HUDEP-2 (cell line): ENCODE measurements at regions not wholly inside any gene's neighbourhood (a gene's known extent, or its start where the extent isn't known, plus 50 kb on each side); places are given as distances from the start of the nearest gene placed in this dataset.
"Not testable (repeated sequence)": the region's sequence is repeated elsewhere in the genome, so short reads cannot be mapped to it uniquely, and the experiment has no call there.

ENCODE experiments used
- DNase-seq, 76 experiments: peaks; one replicate each; lab custom pipeline; 2025; ENCODE audit not compliant: unreplicated experiment in 76 of 76; lab: John Stamatoyannopoulos, UW

- DNase-seq: no peak
Measured at GRCh38 chr5:23112237-23112636, 259.1 kb upstream of the CDH12 start.

- no peak for DNase-seq
Measured at GRCh38 chr5:23105021-23105420, 251.9 kb upstream of the CDH12 start.

- no peak for DNase-seq
Measured at GRCh38 chr5:23103566-23103965, 250.4 kb upstream of the CDH12 start.

GRCh38 chr5:23095418-23095817 is 242.3 kb upstream of the CDH12 start:
- not testable (repeated sequence) for DNase-seq

GRCh38 chr5:23089286-23089685 is 236.1 kb upstream of the CDH12 start:
- DNase-seq: no peak

GRCh38 chr5:23084815-23085214 is 231.7 kb upstream of the CDH12 start:
- DNase-seq: no peak

GRCh38 chr5:23072179-23072578 is 219.0 kb upstream of the CDH12 start:
- DNase-seq: no peak

- no peak for DNase-seq
Measured at GRCh38 chr5:23071682-23072081, 218.5 kb upstream of the CDH12 start.

- no peak for DNase-seq
Measured at GRCh38 chr5:23064710-23065109, 211.6 kb upstream of the CDH12 start.

GRCh38 chr5:23053846-23054245 is 200.7 kb upstream of the CDH12 start:
- no peak for DNase-seq

GRCh38 chr5:23042226-23042625 is 189.1 kb upstream of the CDH12 start:
- DNase-seq: no peak

GRCh38 chr5:23035555-23036090 is 182.5 kb upstream of the CDH12 start:
- DNase-seq: peak in 1 of 76 experiments; percentile 1

GRCh38 chr5:23033864-23034263 is 180.7 kb upstream of the CDH12 start:
- DNase-seq: no peak

- DNase-seq: no peak
Measured at GRCh38 chr5:23029290-23029689, 176.1 kb upstream of the CDH12 start.

- no peak for DNase-seq
Measured at GRCh38 chr5:23028445-23029021, 175.4 kb upstream of the CDH12 start.

GRCh38 chr5:23027830-23028229 is 174.7 kb upstream of the CDH12 start:
- no peak for DNase-seq

- DNase-seq: no peak
Measured at GRCh38 chr5:23027331-23027730, 174.2 kb upstream of the CDH12 start.

- no peak for DNase-seq
Measured at GRCh38 chr5:23026252-23027170, 173.4 kb upstream of the CDH12 start.

- DNase-seq: no peak
Measured at GRCh38 chr5:23025629-23026233, 172.6 kb upstream of the CDH12 start.

- no peak for DNase-seq
Measured at GRCh38 chr5:23024470-23024869, 171.3 kb upstream of the CDH12 start.

- DNase-seq: no peak
Measured at GRCh38 chr5:23014825-23015224, 161.7 kb upstream of the CDH12 start.

GRCh38 chr5:23014266-23014665 is 161.1 kb upstream of the CDH12 start:
- DNase-seq: no peak
